ENCODE measurements at regions not wholly inside any gene's neighbourhood (a gene's known extent, or its start where the extent isn't known, plus 50 kb on each side); places are given as distances from the start of the nearest gene placed in this dataset.

DNA sequence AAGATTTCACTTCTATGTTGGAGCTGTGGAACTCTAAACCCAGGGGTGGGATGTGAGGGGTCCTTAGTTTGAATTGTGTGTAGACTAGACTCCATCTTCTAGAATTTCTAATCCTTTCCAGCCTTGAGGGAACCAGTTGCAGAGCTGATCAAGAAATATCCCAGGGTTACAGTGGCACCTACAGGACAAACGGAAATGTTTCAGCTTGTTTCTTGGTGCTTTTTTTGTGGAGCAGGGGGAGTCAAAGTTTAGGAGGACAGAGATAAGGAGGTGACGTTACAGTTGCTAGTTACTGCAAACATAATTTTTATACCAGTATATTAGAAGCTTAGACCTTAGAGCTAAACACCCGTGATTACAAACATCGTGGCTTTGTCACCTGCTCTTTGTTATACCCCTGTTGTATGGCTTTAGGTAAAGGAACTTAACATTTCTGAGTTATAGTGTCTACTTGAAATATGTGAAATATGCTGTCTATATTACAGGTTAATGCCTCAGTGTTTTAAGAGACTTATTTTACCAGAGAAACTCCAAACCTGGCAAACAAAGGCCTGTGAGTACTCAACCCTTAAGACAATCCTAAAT lies 84.5 kb upstream of the DYNC1I1 start:
- Histone ChIP-seq H2BK20ac (ENCODE audit: low read depth, low read length) (no peak overlapping the region), H3K14ac (replicated peaks; ENCODE audit: low read depth, low read length) (no peak overlapping the region), H2AFZ (replicated peaks; ENCODE audit: low read length, poor library complexity) (no peak overlapping the region), H3K4me1 (ENCODE audit: control insufficient read depth, insufficient read depth, low read length) (no peaks in the 10 kb centered on the region), H4K8ac (ENCODE audit: low read depth in 2 of 2, low read length in 2 of 2) (no peak overlapping the region), H3K79me1 (ENCODE audit: low read depth in 1 of 2, low read length in 2 of 2) (no peaks in the 10 kb centered on the region), H2BK5ac (ENCODE audit: low read depth, low read length, poor library complexity, severe bottlenecking) (no peak overlapping the region), H2BK15ac (ENCODE audit: low read depth, low read length) (no peak overlapping the region), H2BK120ac (ENCODE audit: low read depth, low read length) (no peak overlapping the region), H3K18ac (ENCODE audit: low read depth, low read length) (no peak overlapping the region), H4K91ac (ENCODE audit: insufficient read depth, low read depth, low read length) (no peak overlapping the region), H3K4me3 (ENCODE audit: insufficient read depth, low read depth, low read length) (no peak overlapping the region), H3K36me3 (ENCODE audit: control insufficient read depth, insufficient read depth, low read length) (no peaks in the 10 kb centered on the region), H3K4me2 (ENCODE audit: low read depth, low read length) (no peak overlapping the region), H2AK5ac (ENCODE audit: low read depth, low read length) (no peak overlapping the region), H3K23ac (ENCODE audit: low read depth, low read length) (no peak overlapping the region), H2AK9ac (replicated peaks; ENCODE audit: low read depth, low read length, poor library complexity) (no peak overlapping the region), H3K4ac (ENCODE audit: low read depth, low read length) (no peak overlapping the region), H3K9me1 (ENCODE audit: insufficient read depth, low read length) (no peaks in the 10 kb centered on the region), H3K9ac (ENCODE audit: low read depth, low read length) (no peak overlapping the region), H3K56ac (ENCODE audit: extremely low read depth, insufficient read depth, low read length) (no peak overlapping the region), H4K20me1 (ENCODE audit: insufficient read depth, low read length) (no peaks in the 10 kb centered on the region), H3K27ac (ENCODE audit: insufficient read depth, low read length) (no peak overlapping the region), H3K27me3 (ENCODE audit: control insufficient read depth, insufficient read depth, low read length) (peaks cover 2% of the 10 kb centered on the region; the same call in 1 of the 2 replicates), H4K5ac (ENCODE audit: low read depth, low read length) (no peak overlapping the region), H3K9me3 (ENCODE audit: control insufficient read depth, insufficient read depth, low read length) (no peaks in the 10 kb centered on the region)
- ATAC-seq (ENCODE audit: low read depth) (peak; percentile 56; the same call in 1 of the 2 replicates), DNase-seq (peak; percentile 26)
- peak; percentile 38; the same call in 1 of the 2 replicates for TF ChIP-seq RAD21 (IDR thresholded peaks at IDR 0.05; ENCODE audit: low read length)
- peak; percentile 33; the same call in 1 of the 2 replicates for TF ChIP-seq SMC3 (IDR thresholded peaks at IDR 0.05; ENCODE audit: low read depth, low read length)
- TF ChIP-seq, protein P1, sequence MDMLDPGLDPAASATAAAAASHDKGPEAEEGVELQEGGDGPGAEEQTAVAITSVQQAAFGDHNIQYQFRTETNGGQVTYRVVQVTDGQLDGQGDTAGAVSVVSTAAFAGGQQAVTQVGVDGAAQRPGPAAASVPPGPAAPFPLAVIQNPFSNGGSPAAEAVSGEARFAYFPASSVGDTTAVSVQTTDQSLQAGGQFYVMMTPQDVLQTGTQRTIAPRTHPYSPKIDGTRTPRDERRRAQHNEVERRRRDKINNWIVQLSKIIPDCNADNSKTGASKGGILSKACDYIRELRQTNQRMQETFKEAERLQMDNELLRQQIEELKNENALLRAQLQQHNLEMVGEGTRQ (IDR thresholded peaks at IDR 0.05; ENCODE audit: low read depth, low read length), result no peak
- TF ChIP-seq, protein P2, sequence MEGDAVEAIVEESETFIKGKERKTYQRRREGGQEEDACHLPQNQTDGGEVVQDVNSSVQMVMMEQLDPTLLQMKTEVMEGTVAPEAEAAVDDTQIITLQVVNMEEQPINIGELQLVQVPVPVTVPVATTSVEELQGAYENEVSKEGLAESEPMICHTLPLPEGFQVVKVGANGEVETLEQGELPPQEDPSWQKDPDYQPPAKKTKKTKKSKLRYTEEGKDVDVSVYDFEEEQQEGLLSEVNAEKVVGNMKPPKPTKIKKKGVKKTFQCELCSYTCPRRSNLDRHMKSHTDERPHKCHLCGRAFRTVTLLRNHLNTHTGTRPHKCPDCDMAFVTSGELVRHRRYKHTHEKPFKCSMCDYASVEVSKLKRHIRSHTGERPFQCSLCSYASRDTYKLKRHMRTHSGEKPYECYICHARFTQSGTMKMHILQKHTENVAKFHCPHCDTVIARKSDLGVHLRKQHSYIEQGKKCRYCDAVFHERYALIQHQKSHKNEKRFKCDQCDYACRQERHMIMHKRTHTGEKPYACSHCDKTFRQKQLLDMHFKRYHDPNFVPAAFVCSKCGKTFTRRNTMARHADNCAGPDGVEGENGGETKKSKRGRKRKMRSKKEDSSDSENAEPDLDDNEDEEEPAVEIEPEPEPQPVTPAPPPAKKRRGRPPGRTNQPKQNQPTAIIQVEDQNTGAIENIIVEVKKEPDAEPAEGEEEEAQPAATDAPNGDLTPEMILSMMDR (conservative IDR thresholded peaks at IDR 0.05; ENCODE audit: low read depth, low read length), result peak; percentile 39; the same call in 1 of the 2 replicates
- ChIA-PET POLR2A (ENCODE audit: unreplicated experiment) (no interaction called here), CTCF (interaction anchor here (1.2 to 7.9 kb wide), 4 partner anchors 142 to 175 kb away, joined by 3 to 111 read pairs (median 52); no protein-coding TSS in a partner anchor)
- BruUV-seq (replicated peaks), result no TSS peak
- in situ Hi-C loops (cut with MboI; ENCODE audit: low sequenced_read_pairs), result no loop called here
- no CpG with 5 or more reads among the region's 4 CpGs for WGBS, 2 experiments (ENCODE audit: extremely low coverage in 2 of 2, insufficient read length in 1 of 2)
- intact Hi-C loops (cut with micrococcal nuclease), result loop anchor here (2.0 kb wide), 1 partner anchor 177 kb away; no protein-coding TSS in a partner anchor
- dilution Hi-C loops (cut with HindIII; ENCODE audit: low sequenced_read_pairs, unreplicated experiment), result loop anchor here (25.0 kb wide), 1 partner anchor 176 kb away; no protein-coding TSS in a partner anchor
